Mesenchymal stem cell (in vitro differentiated cells and primary cell): ENCODE measurements at regions not wholly inside any gene's neighbourhood (a gene's known extent, or its start where the extent isn't known, plus 50 kb on each side); places are given as distances from the start of the nearest gene placed in this dataset.

Experiments
- DNase-seq: peaks from one replicate; pipeline ENCODE4 v3.0.0-alpha.2; 2013
- H2AFZ ChIP-seq: one replicate; pipeline ENCODE4 v1.6.1; 2013; ENCODE audit warnings: low read depth, mild to moderate bottlenecking, control low read depth, inconsistent platforms, low read length, moderate library complexity
- H2AK5ac ChIP-seq: 2 replicates; pipeline ENCODE4 v1.6.1; 2013; ENCODE audit warnings: low read length, moderate library complexity, mild to moderate bottlenecking, inconsistent platforms; ENCODE audit not compliant: severe bottlenecking
- H2BK120ac ChIP-seq: one replicate; pipeline ENCODE4 v1.6.1; 2013; ENCODE audit warnings: low read depth, mild to moderate bottlenecking, inconsistent platforms, low read length, moderate library complexity
- H2BK12ac ChIP-seq, 2 experiments: one replicate each; pipeline ENCODE4 v1.6.1; 2013; ENCODE audit warnings: inconsistent platforms in 2 of 2, low read length in 2 of 2, mild to moderate bottlenecking in 2 of 2, moderate library complexity in 2 of 2, control low read depth in 1 of 2
- H2BK15ac ChIP-seq: one replicate; pipeline ENCODE4 v1.6.1; 2013; ENCODE audit warnings: mild to moderate bottlenecking, low read depth, inconsistent platforms; ENCODE audit not compliant: poor library complexity, severe bottlenecking
- H2BK5ac ChIP-seq: 2 replicates; pipeline ENCODE4 v1.6.1; 2013; ENCODE audit warnings: low read depth, mild to moderate bottlenecking, low read length, control low read depth, inconsistent platforms; ENCODE audit not compliant: poor library complexity, severe bottlenecking
- H3K14ac ChIP-seq, 2 experiments: one replicate each; pipeline ENCODE4 v1.6.1; 2013; ENCODE audit warnings: inconsistent platforms in 2 of 2, low read length in 2 of 2, control low read depth in 1 of 2, mild to moderate bottlenecking in 1 of 2, moderate library complexity in 1 of 2
- H3K18ac ChIP-seq, 2 experiments: one replicate each; pipeline ENCODE4 v1.6.1; 2013; ENCODE audit warnings: inconsistent platforms in 2 of 2, low read length in 2 of 2, control low read depth in 1 of 2, low read depth in 1 of 2, mild to moderate bottlenecking in 1 of 2
- H3K23ac ChIP-seq, 2 experiments: one replicate each; pipeline ENCODE4 v1.6.1; 2013; ENCODE audit warnings: inconsistent platforms in 2 of 2, low read length in 2 of 2, mild to moderate bottlenecking in 2 of 2, moderate library complexity in 2 of 2, control low read depth in 1 of 2
- H3K27ac ChIP-seq: 2 replicates; pipeline ENCODE4 v1.5.1; 2013; ENCODE audit warnings: mild to moderate bottlenecking, moderate library complexity, low read length, control low read depth, inconsistent platforms; ENCODE audit not compliant: poor library complexity, severe bottlenecking
- H3K27me3 ChIP-seq, 2 experiments: 2 replicates each; pipeline versions ENCODE4 v1.6.1 to v1.7.0; 2013; ENCODE audit warnings: low read length in 2 of 2, mild to moderate bottlenecking in 2 of 2, moderate library complexity in 2 of 2, control low read depth in 1 of 2, inconsistent platforms in 1 of 2; ENCODE audit not compliant: control insufficient read depth in 1 of 2, insufficient read depth in 1 of 2
- H3K36me3 ChIP-seq, 2 experiments: 2 replicates each; pipeline versions ENCODE4 v1.6.1 to v1.7.0; 2013; ENCODE audit warnings: low read length in 2 of 2, control low read depth in 1 of 2, inconsistent platforms in 1 of 2, low read depth in 1 of 2, mild to moderate bottlenecking in 1 of 2; ENCODE audit not compliant: insufficient read depth in 2 of 2, control insufficient read depth in 1 of 2
- H3K4ac ChIP-seq, 2 experiments: one replicate each; pipeline ENCODE4 v1.6.1; 2013; ENCODE audit warnings: inconsistent platforms in 2 of 2, low read length in 2 of 2, mild to moderate bottlenecking in 2 of 2, moderate library complexity in 2 of 2, control low read depth in 1 of 2, low read depth in 1 of 2
- H3K4me1 ChIP-seq: 2 replicates; pipeline ENCODE4 v1.6.1; 2013; ENCODE audit warnings: low read depth, low read length, control low read depth; ENCODE audit not compliant: control insufficient read depth, insufficient read depth
- H3K4me2 ChIP-seq: 2 replicates; pipeline ENCODE4 v1.6.1; 2013; ENCODE audit warnings: low read length, mild to moderate bottlenecking, inconsistent platforms; ENCODE audit not compliant: poor library complexity, severe bottlenecking
- H3K4me3 ChIP-seq, 2 experiments: 2 replicates each; pipeline versions ENCODE4 v1.5.1 to v1.7.0; 2013; ENCODE audit warnings: low read length in 2 of 2, mild to moderate bottlenecking in 2 of 2, control low read depth in 1 of 2, low read depth in 1 of 2; ENCODE audit not compliant: insufficient read depth in 1 of 2
- H3K79me1 ChIP-seq: replicated peaks from 2 replicates; pipeline ENCODE4 v1.6.1; 2013; ENCODE audit warnings: mild to moderate bottlenecking, control low read depth, low read length, inconsistent platforms; ENCODE audit not compliant: poor library complexity, severe bottlenecking
- H3K9ac ChIP-seq: 2 replicates; pipeline ENCODE4 v1.7.0; 2013; ENCODE audit warnings: mild to moderate bottlenecking, low read length, moderate library complexity
- H3K9me3 ChIP-seq: 2 replicates; pipeline ENCODE4 v1.7.0; 2013; ENCODE audit warnings: mild to moderate bottlenecking, low read length; ENCODE audit not compliant: control insufficient read depth
- H4K8ac ChIP-seq: one replicate; pipeline ENCODE4 v1.6.1; 2013; ENCODE audit warnings: inconsistent platforms, mild to moderate bottlenecking, low read length, moderate library complexity
- H4K91ac ChIP-seq: one replicate; pipeline ENCODE4 v1.6.1; 2013; ENCODE audit warnings: mild to moderate bottlenecking, low read length, inconsistent platforms
- whole genome bisulfite sequencing: methylation state at CpG from one replicate; pipeline ENCODE4 v1.1.7; 2013; ENCODE audit warnings: mixed read lengths; 5-methylcytosine and 5-hydroxymethylcytosine counted together

DNA sequence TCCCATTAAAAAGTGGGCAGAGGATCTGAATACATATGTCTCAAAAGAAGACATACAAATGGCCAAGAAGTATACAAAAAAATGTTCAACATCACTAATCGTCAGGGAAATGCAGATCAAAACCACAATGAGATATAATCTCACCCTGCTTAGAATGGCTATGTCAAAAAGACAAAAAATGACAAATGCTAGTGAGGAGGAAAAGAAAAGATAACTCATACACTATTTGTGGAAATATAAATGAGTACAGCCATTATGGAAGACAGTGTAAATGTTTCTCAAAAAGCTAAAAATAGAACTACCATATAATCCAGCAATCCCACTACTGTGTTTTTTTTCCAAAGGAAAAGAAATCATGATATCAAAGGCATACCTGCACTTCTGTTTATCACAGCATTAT, 450.7 kb downstream of the EFNA5 start:
- Histone ChIP-seq H3K9me3 (no peaks in the 10 kb centered on the region), H2AK5ac (no peak overlapping the region), H3K27me3 (no peaks in the 10 kb centered on the region), H2AFZ (no peak overlapping the region), H2BK15ac (no peak overlapping the region), H4K91ac (no peak overlapping the region), H2BK12ac (no peak overlapping the region), H3K27ac (no peak overlapping the region), H3K4ac (no peak overlapping the region), H2BK120ac (no peak overlapping the region), H3K14ac (no peak overlapping the region), H4K8ac (no peak overlapping the region), H2BK5ac (no peak overlapping the region), H3K4me3 (no peak overlapping the region), H3K36me3 (no peaks in the 10 kb centered on the region), H3K18ac (no peak overlapping the region), H3K9ac (no peak overlapping the region), H3K4me2 (no peak overlapping the region), H3K79me1 (no peaks in the 10 kb centered on the region), H3K23ac (no peak overlapping the region), H3K4me1 (no peaks in the 10 kb centered on the region)
- DNase-seq, result no peak
- WGBS, result no CpG with 5 or more reads among the region's 1 CpG

DNA sequence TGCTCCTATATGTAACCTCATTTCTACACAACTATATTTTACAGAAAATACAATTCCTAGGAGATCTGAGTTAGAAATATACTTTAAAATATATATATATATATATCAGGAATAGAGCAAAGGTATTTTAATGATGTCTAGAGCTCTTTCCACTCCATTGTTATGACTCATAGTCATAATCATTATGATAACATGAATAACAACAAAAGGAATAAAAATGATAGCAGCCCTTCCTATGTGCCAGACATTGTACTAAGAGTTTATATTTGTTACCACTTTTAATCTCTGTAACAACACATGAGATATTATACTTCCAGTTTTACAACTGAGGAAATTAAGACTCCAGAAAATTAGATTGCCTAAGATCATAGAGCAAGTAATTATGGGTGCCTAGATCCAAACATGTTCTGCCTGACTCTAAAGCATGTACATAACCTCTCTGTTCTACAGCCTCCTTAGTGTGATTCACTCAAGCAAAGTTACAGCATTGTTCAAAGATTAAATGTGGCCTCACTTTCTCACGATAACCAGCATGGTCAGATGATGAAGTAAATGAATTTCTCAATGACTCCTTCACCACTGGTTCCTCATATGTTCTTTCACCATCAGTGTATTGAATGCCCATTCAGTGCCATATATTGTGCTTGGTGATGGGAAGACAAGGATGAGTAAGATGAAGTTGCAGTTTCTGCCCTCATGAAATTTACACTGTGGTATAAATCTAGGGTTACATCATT, 452.1 kb downstream of the EFNA5 start:
- Histone ChIP-seq H3K14ac (no peak overlapping the region), H3K4me2 (no peak overlapping the region), H3K9me3 (no peaks in the 10 kb centered on the region), H4K91ac (no peak overlapping the region), H4K8ac (no peak overlapping the region), H2BK5ac (no peak overlapping the region), H3K18ac (no peak overlapping the region), H3K79me1 (no peaks in the 10 kb centered on the region), H3K23ac (no peak overlapping the region), H3K4me1 (no peaks in the 10 kb centered on the region), H2BK120ac (no peak overlapping the region), H3K9ac (no peak overlapping the region), H2AK5ac (no peak overlapping the region), H3K4ac (no peak overlapping the region), H3K27me3 (no peaks in the 10 kb centered on the region), H2BK15ac (no peak overlapping the region), H3K27ac (no peak overlapping the region), H3K4me3 (no peak overlapping the region), H2BK12ac (no peak overlapping the region), H2AFZ (no peak overlapping the region), H3K36me3 (no peaks in the 10 kb centered on the region)
- DNase-seq, result no peak
- WGBS, result 100% methylated on average over 1 of the region's 1 CpG

DNA sequence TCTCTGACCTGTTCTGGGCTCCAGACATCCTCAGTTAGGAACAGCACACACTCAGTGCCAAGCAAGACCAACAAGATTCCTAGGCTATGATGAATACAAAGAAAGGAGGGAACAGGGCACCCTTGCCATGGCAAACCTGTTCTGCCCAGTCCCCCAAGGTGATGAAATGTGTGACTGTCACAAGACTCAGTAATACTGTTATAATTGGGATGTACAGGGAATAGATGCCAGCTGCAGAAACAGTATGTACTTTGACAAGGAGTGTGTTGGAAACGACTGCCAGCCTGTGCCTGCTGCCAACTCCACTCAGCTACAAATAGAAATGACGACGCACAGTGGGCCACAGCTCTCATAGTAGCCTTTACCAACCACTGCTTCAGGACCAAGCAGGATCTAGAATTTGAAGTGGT, 453.0 kb downstream of the EFNA5 start:
- Histone ChIP-seq H3K79me1 (no peaks in the 10 kb centered on the region), H2BK120ac (no peak overlapping the region), H3K14ac (no peak overlapping the region), H2BK15ac (peak overlapping the region; percentile 48), H3K23ac (no peak overlapping the region), H3K9ac (no peak overlapping the region), H2AFZ (no peak overlapping the region), H2AK5ac (no peak overlapping the region), H3K18ac (no peak overlapping the region), H3K27ac (no peak overlapping the region), H3K4ac (no peak overlapping the region), H2BK12ac (no peak overlapping the region), H4K8ac (no peak overlapping the region), H3K4me3 (no peak overlapping the region), H3K4me1 (no peaks in the 10 kb centered on the region), H2BK5ac (no peak overlapping the region), H3K27me3 (no peaks in the 10 kb centered on the region), H3K4me2 (no peak overlapping the region), H3K36me3 (no peaks in the 10 kb centered on the region), H3K9me3 (no peaks in the 10 kb centered on the region), H4K91ac (no peak overlapping the region)
- 86% methylated on average over 3 of the region's 3 CpGs for WGBS
- DNase-seq, result no peak

DNA sequence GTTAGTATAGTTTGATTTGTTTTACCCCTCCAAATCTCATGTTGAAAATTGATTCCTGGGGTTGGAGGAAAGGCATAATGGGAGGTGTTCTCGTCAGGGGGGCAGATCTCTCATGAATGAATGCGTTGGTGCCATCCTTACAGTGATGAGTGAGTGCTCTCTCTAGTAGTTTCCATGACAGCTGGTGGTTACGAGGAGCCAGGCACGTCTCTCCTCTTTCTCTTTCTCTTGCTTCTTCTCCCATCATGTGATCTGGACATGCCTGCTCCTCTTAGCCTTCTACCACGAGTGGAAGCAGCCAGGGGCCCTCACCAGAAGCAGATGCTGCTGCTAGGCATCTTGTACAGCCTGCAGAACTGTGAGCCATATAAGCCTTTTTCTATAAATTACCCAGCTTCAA, 454.1 kb downstream of the EFNA5 start:
- Histone ChIP-seq H3K36me3 (no peaks in the 10 kb centered on the region), H2AFZ (peak overlapping the region; percentile 33), H3K4me2 (no peak overlapping the region), H3K9me3 (no peaks in the 10 kb centered on the region), H3K23ac (no peak overlapping the region), H3K4me3 (no peak overlapping the region), H2BK120ac (no peak overlapping the region), H3K9ac (no peak overlapping the region), H3K18ac (no peak overlapping the region), H3K4ac (no peak overlapping the region), H3K79me1 (no peaks in the 10 kb centered on the region), H2BK15ac (no peak overlapping the region), H2AK5ac (no peak overlapping the region), H3K4me1 (no peaks in the 10 kb centered on the region), H3K14ac (no peak overlapping the region), H4K91ac (no peak overlapping the region), H3K27me3 (no peaks in the 10 kb centered on the region), H2BK5ac (no peak overlapping the region), H2BK12ac (no peak overlapping the region), H3K27ac (no peak overlapping the region), H4K8ac (no peak overlapping the region)
- no peak for DNase-seq
- 83% methylated on average over 5 of the region's 5 CpGs for WGBS
